Hepatocyte (in vitro differentiated cells): ENCODE measurements at regions not wholly inside any gene's neighbourhood (a gene's known extent, or its start where the extent isn't known, plus 50 kb on each side); places are given as distances from the start of the nearest gene placed in this dataset.

Experiments used
- DNase-seq: peaks from one replicate; pipeline ENCODE4 v3.0.0-alpha.2; 2016; ENCODE audit warnings: low spot score
- H2AFZ ChIP-seq: fragments of 200-600 bp; sonication (generic); 2 replicates; pipeline ENCODE4 v1.6.0; 2016; ENCODE audit warnings: antibody characterized with exemption, mild to moderate bottlenecking
- H3K27ac ChIP-seq: fragments of 200-600 bp; sonication (generic); 2 replicates; pipeline ENCODE4 v1.5.1; 2016; ENCODE audit warnings: mild to moderate bottlenecking
- H3K27me3 ChIP-seq: fragments of 200-600 bp; sonication (generic); 2 replicates; pipeline ENCODE4 v1.6.1; 2016
- H3K36me3 ChIP-seq: fragments of 200-600 bp; sonication (generic); replicated peaks from 2 replicates; pipeline ENCODE4 v1.5.1; 2016; ENCODE audit warnings: low read depth; ENCODE audit not compliant: insufficient read depth
- H3K4me1 ChIP-seq: fragments of 200-600 bp; sonication (generic); 2 replicates; pipeline ENCODE4 v1.5.1; 2016; ENCODE audit warnings: mild to moderate bottlenecking, moderate library complexity; ENCODE audit not compliant: insufficient read depth
- H3K4me2 ChIP-seq: fragments of 200-600 bp; sonication (generic); 2 replicates; pipeline ENCODE4 v1.6.0; 2016
- H3K4me3 ChIP-seq: fragments of 200-600 bp; sonication (generic); 2 replicates; pipeline ENCODE4 v1.5.1; 2016; ENCODE audit warnings: mild to moderate bottlenecking
- H3K79me2 ChIP-seq: fragments of 200-600 bp; sonication (generic); 2 replicates; pipeline ENCODE4 v1.6.0; 2017; ENCODE audit warnings: mild to moderate bottlenecking
- H3K9me2 ChIP-seq: fragments of 200-600 bp; sonication (generic); replicated peaks from 2 replicates; pipeline ENCODE4 v1.6.0; 2017; ENCODE audit warnings: mild to moderate bottlenecking; ENCODE audit not compliant: insufficient read depth
- H3K9me3 ChIP-seq: fragments of 200-600 bp; sonication (generic); 2 replicates; pipeline ENCODE4 v1.5.1; 2016; ENCODE audit warnings: low read depth, mild to moderate bottlenecking
- H4K20me1 ChIP-seq: fragments of 200-600 bp; sonication (generic); 2 replicates; pipeline ENCODE4 v1.6.0; 2016; ENCODE audit warnings: mild to moderate bottlenecking; ENCODE audit not compliant: insufficient read depth, poor library complexity, severe bottlenecking
- EZH2 ChIP-seq: fragments of 200-600 bp; sonication (generic); IDR thresholded peaks from 2 replicates; pipeline ENCODE4 v1.6.1; 2016; ENCODE audit warnings: antibody characterized with exemption, mild to moderate bottlenecking, borderline replicate concordance
- EZH2phosphoT487 ChIP-seq: fragments of 200-600 bp; sonication (generic); IDR thresholded peaks from one replicate; pipeline ENCODE4 v1.6.1; 2018; ENCODE audit warnings: antibody characterized with exemption, mild to moderate bottlenecking, low read depth, moderate library complexity; ENCODE audit not compliant: unreplicated experiment, severe bottlenecking
- WGBS: methylation state at CpG from one replicate; pipeline ENCODE4 v1.1.6; 2016; ENCODE audit warnings: low lambda C conversion rate; ENCODE audit errors: missing lambda C conversion rate; 5-methylcytosine and 5-hydroxymethylcytosine counted together
- TF ChIP-seq, protein P1 (sequence below): fragments of 200-600 bp; sonication (generic); IDR thresholded peaks from 2 replicates; pipeline ENCODE4 v1.5.1; 2016; ENCODE audit warnings: antibody characterized with exemption, mild to moderate bottlenecking; ENCODE audit not compliant: poor library complexity

DNA sequence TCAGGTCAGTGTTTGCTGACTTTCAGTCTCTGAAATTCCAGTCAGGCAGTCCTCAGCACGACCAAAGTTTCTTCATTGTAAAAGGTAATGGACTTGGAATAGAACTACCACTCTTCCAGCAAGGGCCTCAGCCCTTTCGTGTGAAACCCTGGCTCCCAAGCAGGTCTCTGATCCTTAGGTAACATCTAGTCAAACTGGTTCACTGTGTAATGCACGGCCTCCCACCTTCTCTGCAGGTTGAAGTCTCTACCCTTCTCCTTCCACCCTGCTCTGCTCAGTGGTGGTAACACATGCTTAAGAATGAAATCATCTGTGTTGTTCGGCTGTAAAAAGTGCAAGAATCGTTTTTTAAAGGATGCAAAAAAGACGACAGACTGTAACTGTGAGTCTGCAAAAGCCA, 287.2 kb upstream of the POU3F2 start:
- 61% methylated on average over 6 of the region's 6 CpGs for WGBS
- H3K4me3 ChIP-seq, result no peak overlapping the region

DNA sequence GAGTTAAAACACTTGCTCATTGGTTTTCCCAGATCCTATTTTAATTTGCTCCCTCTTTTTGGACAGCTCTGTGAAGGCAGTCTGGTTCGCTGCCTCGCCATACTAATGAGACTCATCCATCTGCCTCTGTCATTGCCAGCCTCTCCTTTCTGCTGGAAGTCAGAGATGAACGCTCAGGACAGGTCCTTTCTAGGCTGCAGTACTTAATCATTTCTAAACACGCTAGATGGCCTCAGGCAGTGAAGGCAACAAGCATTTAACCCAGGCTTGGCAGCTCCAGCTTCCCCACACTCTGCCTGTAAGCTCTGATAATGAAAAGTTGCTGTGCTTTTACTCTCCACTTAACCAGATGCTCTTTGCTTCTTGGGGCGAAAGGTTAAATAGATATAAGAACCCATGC, 286.7 kb upstream of the POU3F2 start:
- no peak overlapping the region for H3K4me2 ChIP-seq
- H3K27ac ChIP-seq, result no peak overlapping the region
- no peaks in the 10 kb centered on the region for H3K4me1 ChIP-seq
- 43% methylated on average over 5 of the region's 5 CpGs for WGBS
- no peak overlapping the region for H2AFZ ChIP-seq
- no peak overlapping the region for H3K4me3 ChIP-seq
- no peaks in the 10 kb centered on the region for H3K36me3 ChIP-seq
- DNase-seq, result peak; percentile 11
- no peaks in the 10 kb centered on the region for H3K79me2 ChIP-seq
- H3K9me2 ChIP-seq, result no peaks in the 10 kb centered on the region
- no peaks in the 10 kb centered on the region for H3K27me3 ChIP-seq
- TF ChIP-seq, protein P1, sequence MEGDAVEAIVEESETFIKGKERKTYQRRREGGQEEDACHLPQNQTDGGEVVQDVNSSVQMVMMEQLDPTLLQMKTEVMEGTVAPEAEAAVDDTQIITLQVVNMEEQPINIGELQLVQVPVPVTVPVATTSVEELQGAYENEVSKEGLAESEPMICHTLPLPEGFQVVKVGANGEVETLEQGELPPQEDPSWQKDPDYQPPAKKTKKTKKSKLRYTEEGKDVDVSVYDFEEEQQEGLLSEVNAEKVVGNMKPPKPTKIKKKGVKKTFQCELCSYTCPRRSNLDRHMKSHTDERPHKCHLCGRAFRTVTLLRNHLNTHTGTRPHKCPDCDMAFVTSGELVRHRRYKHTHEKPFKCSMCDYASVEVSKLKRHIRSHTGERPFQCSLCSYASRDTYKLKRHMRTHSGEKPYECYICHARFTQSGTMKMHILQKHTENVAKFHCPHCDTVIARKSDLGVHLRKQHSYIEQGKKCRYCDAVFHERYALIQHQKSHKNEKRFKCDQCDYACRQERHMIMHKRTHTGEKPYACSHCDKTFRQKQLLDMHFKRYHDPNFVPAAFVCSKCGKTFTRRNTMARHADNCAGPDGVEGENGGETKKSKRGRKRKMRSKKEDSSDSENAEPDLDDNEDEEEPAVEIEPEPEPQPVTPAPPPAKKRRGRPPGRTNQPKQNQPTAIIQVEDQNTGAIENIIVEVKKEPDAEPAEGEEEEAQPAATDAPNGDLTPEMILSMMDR, result no peak
- no peak for TF ChIP-seq EZH2
- TF ChIP-seq EZH2phosphoT487, result no peak
- H3K9me3 ChIP-seq, result no peaks in the 10 kb centered on the region
- no peaks in the 10 kb centered on the region for H4K20me1 ChIP-seq

More for the DNA sequence above, 287.2 kb upstream of the POU3F2 start:
- Histone ChIP-seq H2AFZ (no peak overlapping the region), H3K79me2 (no peaks in the 10 kb centered on the region), H3K36me3 (no peaks in the 10 kb centered on the region), H3K27ac (no peak overlapping the region), H3K4me2 (no peak overlapping the region), H3K9me2 (no peaks in the 10 kb centered on the region), H3K9me3 (no peaks in the 10 kb centered on the region), H3K27me3 (no peaks in the 10 kb centered on the region), H3K4me1 (no peaks in the 10 kb centered on the region), H4K20me1 (no peaks in the 10 kb centered on the region)
- TF ChIP-seq EZH2phosphoT487 (no peak), EZH2 (no peak)
- TF ChIP-seq, protein P1, result no peak
- DNase-seq, result no peak

DNA sequence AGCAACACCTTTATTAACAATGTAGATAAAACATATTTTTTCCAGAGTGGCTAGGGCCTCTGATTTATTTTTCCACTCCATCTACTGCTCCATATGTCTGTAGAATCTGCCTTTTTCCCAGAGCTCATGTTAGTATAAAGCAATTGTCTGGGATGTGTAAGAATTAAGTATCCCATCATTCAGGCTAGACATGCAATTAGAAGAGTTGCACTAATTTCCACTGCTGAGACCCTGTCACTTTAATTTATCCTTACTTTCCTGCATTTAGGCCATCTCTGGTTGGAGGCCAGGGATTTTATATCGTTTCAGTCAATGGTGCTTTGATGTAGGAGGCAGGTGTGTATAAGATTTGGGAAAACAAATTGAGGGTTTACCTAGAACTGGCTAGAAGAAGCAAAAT, 286.1 kb upstream of the POU3F2 start:
- H3K9me3 ChIP-seq, result no peaks in the 10 kb centered on the region
- H3K36me3 ChIP-seq, result no peaks in the 10 kb centered on the region
- no peak overlapping the region for H3K27ac ChIP-seq
- no peak overlapping the region for H2AFZ ChIP-seq
- no peak overlapping the region for H3K4me2 ChIP-seq
- no peaks in the 10 kb centered on the region for H3K79me2 ChIP-seq
- H3K27me3 ChIP-seq, result no peaks in the 10 kb centered on the region
- no peak for DNase-seq
- H4K20me1 ChIP-seq, result no peaks in the 10 kb centered on the region
- no peak for TF ChIP-seq EZH2
- TF ChIP-seq, protein P1, result no peak
- TF ChIP-seq EZH2phosphoT487, result no peak
- H3K4me1 ChIP-seq, result no peaks in the 10 kb centered on the region
- no peaks in the 10 kb centered on the region for H3K9me2 ChIP-seq
- WGBS, result 58% methylated on average over 1 of the region's 1 CpG
- no peak overlapping the region for H3K4me3 ChIP-seq

DNA sequence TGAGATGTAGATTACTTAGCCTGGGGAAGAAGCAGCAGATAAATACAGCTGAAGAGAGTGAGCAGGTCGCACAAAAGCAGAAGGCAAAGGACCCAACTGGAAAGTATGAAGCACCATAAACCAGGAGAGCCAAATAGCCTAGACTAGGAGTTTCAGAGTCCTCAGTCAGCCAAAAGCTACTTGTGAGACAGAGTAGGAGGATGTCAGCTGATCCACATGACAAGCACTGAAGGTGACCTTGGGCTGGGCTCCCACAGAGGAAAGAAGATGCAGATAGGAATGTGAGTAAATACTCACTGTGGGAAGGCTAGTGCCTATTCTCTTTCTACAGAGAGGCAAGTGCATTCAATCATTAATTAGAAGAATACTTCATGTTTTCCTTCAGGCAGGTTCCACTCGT, 274.0 kb upstream of the POU3F2 start:
- Histone ChIP-seq H3K36me3 (no peaks in the 10 kb centered on the region), H4K20me1 (no peaks in the 10 kb centered on the region), H3K4me2 (no peak overlapping the region), H3K4me3 (no peak overlapping the region), H3K27ac (no peak overlapping the region), H3K9me3 (no peaks in the 10 kb centered on the region), H2AFZ (no peak overlapping the region), H3K27me3 (no peaks in the 10 kb centered on the region), H3K9me2 (no peaks in the 10 kb centered on the region), H3K4me1 (no peaks in the 10 kb centered on the region), H3K79me2 (no peaks in the 10 kb centered on the region)
- 65% methylated on average over 2 of the region's 2 CpGs for WGBS
- no peak for DNase-seq
- TF ChIP-seq EZH2phosphoT487 (no peak), EZH2 (no peak)
- TF ChIP-seq, protein P1, result no peak
